Activated effector memory CD4-positive, alpha-beta T cell treated with anti-CD3 and anti-CD28 coated beads, Interleukin-2, amount 50 U/mL, for 16 hours (primary cell): ENCODE measurements at regions not wholly inside any gene's neighbourhood (a gene's known extent, or its start where the extent isn't known, plus 50 kb on each side); places are given as distances from the start of the nearest gene placed in this dataset.

ENCODE experiments used
- DNase-seq: peaks from one replicate; pipeline ENCODE4 v3.0.0-alpha.2; 2020

- no peak for DNase-seq
Measured at GRCh38 chr5:71872311-71872864, 153.3 kb downstream of the CARTPT start.

- no peak for DNase-seq
Measured at GRCh38 chr5:71873191-71873591, 154.1 kb downstream of the CARTPT start.

GRCh38 chr5:71874521-71874920 lies 155.4 kb downstream of the CARTPT start:
- DNase-seq: no peak

- DNase-seq: no peak
Measured at GRCh38 chr5:71877511-71877910, 158.4 kb downstream of the CARTPT start.

GRCh38 chr5:71880536-71880935 lies 161.5 kb downstream of the CARTPT start:
- no peak for DNase-seq

GRCh38 chr5:71882826-71883741 lies 164.0 kb downstream of the CARTPT start:
- DNase-seq: no peak

- DNase-seq: no peak
Measured at GRCh38 chr5:71883742-71884103, 164.6 kb downstream of the CARTPT start.

- no peak for DNase-seq
Measured at GRCh38 chr5:71884926-71885325, 165.9 kb downstream of the CARTPT start.

GRCh38 chr5:71886406-71886805 lies 167.3 kb downstream of the CARTPT start:
- no peak for DNase-seq

- no peak for DNase-seq
Measured at GRCh38 chr5:71887680-71888079, 168.6 kb downstream of the CARTPT start.

GRCh38 chr5:71891406-71891805 lies 172.3 kb downstream of the CARTPT start:
- no peak for DNase-seq

GRCh38 chr5:71891856-71892255 lies 172.8 kb downstream of the CARTPT start:
- no peak for DNase-seq

- no peak for DNase-seq
Measured at GRCh38 chr5:71892641-71893365, 173.7 kb downstream of the CARTPT start.

- DNase-seq: no peak
Measured at GRCh38 chr5:71893451-71893850, 174.4 kb downstream of the CARTPT start.

GRCh38 chr5:71894091-71894490 lies 175.0 kb downstream of the CARTPT start:
- DNase-seq: no peak

- DNase-seq: no peak
Measured at GRCh38 chr5:71895546-71895945, 176.5 kb downstream of the CARTPT start.

GRCh38 chr5:71899865-71900342 lies 180.8 kb downstream of the CARTPT start:
- no peak for DNase-seq

- no peak for DNase-seq
Measured at GRCh38 chr5:71903808-71904207, 184.7 kb downstream of the CARTPT start.

- no peak for DNase-seq
Measured at GRCh38 chr5:71904852-71905251, 185.8 kb downstream of the CARTPT start.

GRCh38 chr5:71905834-71906711 lies 187.0 kb downstream of the CARTPT start:
- DNase-seq: no peak

- no peak for DNase-seq
Measured at GRCh38 chr5:71907001-71907588, 188.0 kb downstream of the CARTPT start.

- no peak for DNase-seq
Measured at GRCh38 chr5:71907608-71908145, 188.6 kb downstream of the CARTPT start.
